ENCODE measurements at regions not wholly inside any gene's neighbourhood (a gene's known extent, or its start where the extent isn't known, plus 50 kb on each side); places are given as distances from the start of the nearest gene placed in this dataset.

GRCh38 chr6:19319005-19319404 is 518.2 kb upstream of the ID4 start:
- BruUV-seq (replicated peaks): no TSS peak
- H3K36me3 ChIP-seq (ENCODE audit: control insufficient read depth in 2 of 2, insufficient read depth in 2 of 2, low read length in 1 of 2): no peaks in the 10 kb centered on the region
- H3K27me3 ChIP-seq (replicated peaks in 1 of 2; ENCODE audit: control insufficient read depth in 2 of 2, insufficient read depth in 2 of 2, low read length in 1 of 2): no peaks in the 10 kb centered on the region
- H3K4me3 ChIP-seq: no peak overlapping the region
- ATAC-seq: no peak
- WGBS (ENCODE audit: insufficient coverage, insufficient replicate concordance, low lambda C conversion rate, missing lambda C conversion rate): 50% methylated on average over 1 of the region's 1 CpG
- no peaks in the 10 kb centered on the region for H4K20me1 ChIP-seq (ENCODE audit: control insufficient read depth, insufficient read depth)
- H3K9me3 ChIP-seq (replicated peaks; ENCODE audit: control insufficient read depth, insufficient read depth, low read length): no peaks in the 10 kb centered on the region
- in situ Hi-C loops (cut with MboI) (no loop called here), intact Hi-C loops (cut with micrococcal nuclease; ENCODE audit: unreplicated experiment) (no loop called here)
- H3K27ac ChIP-seq (ENCODE audit: control insufficient read depth, insufficient read depth): no peak overlapping the region
- no peak for DNase-seq (ENCODE audit: low read depth, low spot score)
- no peaks in the 10 kb centered on the region for H3K79me2 ChIP-seq (ENCODE audit: control insufficient read depth, insufficient read depth, low read length)
- TF ChIP-seq, protein P1, sequence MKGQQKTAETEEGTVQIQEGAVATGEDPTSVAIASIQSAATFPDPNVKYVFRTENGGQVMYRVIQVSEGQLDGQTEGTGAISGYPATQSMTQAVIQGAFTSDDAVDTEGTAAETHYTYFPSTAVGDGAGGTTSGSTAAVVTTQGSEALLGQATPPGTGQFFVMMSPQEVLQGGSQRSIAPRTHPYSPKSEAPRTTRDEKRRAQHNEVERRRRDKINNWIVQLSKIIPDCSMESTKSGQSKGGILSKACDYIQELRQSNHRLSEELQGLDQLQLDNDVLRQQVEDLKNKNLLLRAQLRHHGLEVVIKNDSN (IDR thresholded peaks at IDR 0.05; ENCODE audit: borderline replicate concordance, extremely low read length, insufficient read depth, low read depth, low read length): no peak
- TF ChIP-seq KAT2A (conservative IDR thresholded peaks at IDR 0.05; ENCODE audit: control insufficient read depth, low read depth, low read length): no peak
- no peak for TF ChIP-seq E2F8 (IDR thresholded peaks at IDR 0.05; ENCODE audit: low read depth, partially characterized antibody)
- POLR2A ChIA-PET: no interaction called here
- H3K4me2 ChIP-seq (ENCODE audit: control insufficient read depth, insufficient read depth): no peak overlapping the region
- SMC1A ChIA-PET (ENCODE audit: uncharacterized antibody, unreplicated experiment): no interaction called here
- CTCF ChIA-PET: no interaction called here
- H2AFZ ChIP-seq (ENCODE audit: control insufficient read depth, low read depth, low read length): no peak overlapping the region
- FAIRE-seq: no peak
- RAD21 ChIA-PET (ENCODE audit: unreplicated experiment): no interaction called here
- no peaks in the 10 kb centered on the region for H3K4me1 ChIP-seq (ENCODE audit: control insufficient read depth, insufficient read depth, low read length)
- no peak overlapping the region for H3K9ac ChIP-seq (ENCODE audit: control insufficient read depth, insufficient read depth, low read length)

DNA sequence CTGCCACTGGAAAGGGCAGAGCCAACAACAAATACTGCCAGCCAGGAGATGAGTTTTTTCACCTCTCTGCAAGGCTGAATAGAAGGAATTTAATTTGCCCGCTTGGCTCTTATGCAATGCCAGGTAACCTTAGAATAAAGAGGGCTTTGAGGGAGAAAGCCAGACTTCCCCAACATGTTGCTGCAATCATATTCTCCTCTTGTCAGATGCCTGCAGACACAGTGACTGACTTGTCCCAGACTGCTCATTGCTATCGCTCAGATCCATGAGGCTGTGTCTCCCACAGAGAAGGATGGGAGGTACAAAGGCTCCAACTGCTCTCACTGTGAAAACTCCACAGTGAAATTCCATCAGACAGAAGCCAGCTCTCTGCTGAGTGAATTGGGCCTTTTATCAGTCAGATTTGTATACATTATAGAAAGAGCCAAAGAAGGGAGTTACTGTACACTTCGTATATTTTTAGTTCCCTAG is 517.0 kb upstream of the ID4 start:
- Histone ChIP-seq H3K4me3 (no peak overlapping the region), H3K27ac (ENCODE audit: control insufficient read depth, insufficient read depth) (no peak overlapping the region), H3K9ac (ENCODE audit: control insufficient read depth, insufficient read depth, low read length) (no peak overlapping the region), H3K4me1 (ENCODE audit: control insufficient read depth, insufficient read depth, low read length) (no peaks in the 10 kb centered on the region), H3K79me2 (ENCODE audit: control insufficient read depth, insufficient read depth, low read length) (no peaks in the 10 kb centered on the region), H3K27me3 (replicated peaks in 1 of 2; ENCODE audit: control insufficient read depth in 2 of 2, insufficient read depth in 2 of 2, low read length in 1 of 2) (no peaks in the 10 kb centered on the region), H3K9me3 (replicated peaks; ENCODE audit: control insufficient read depth, insufficient read depth, low read length) (no peaks in the 10 kb centered on the region), H4K20me1 (ENCODE audit: control insufficient read depth, insufficient read depth) (no peaks in the 10 kb centered on the region), H2AFZ (ENCODE audit: control insufficient read depth, low read depth, low read length) (no peak overlapping the region), H3K4me2 (ENCODE audit: control insufficient read depth, insufficient read depth) (no peak overlapping the region), H3K36me3 (ENCODE audit: control insufficient read depth in 2 of 2, insufficient read depth in 2 of 2, low read length in 1 of 2) (no peaks in the 10 kb centered on the region)
- ChIA-PET CTCF (no interaction called here), POLR2A (no interaction called here), RAD21 (ENCODE audit: unreplicated experiment) (no interaction called here), SMC1A (ENCODE audit: uncharacterized antibody, unreplicated experiment) (no interaction called here)
- no peak for ATAC-seq
- TF ChIP-seq, protein P2, sequence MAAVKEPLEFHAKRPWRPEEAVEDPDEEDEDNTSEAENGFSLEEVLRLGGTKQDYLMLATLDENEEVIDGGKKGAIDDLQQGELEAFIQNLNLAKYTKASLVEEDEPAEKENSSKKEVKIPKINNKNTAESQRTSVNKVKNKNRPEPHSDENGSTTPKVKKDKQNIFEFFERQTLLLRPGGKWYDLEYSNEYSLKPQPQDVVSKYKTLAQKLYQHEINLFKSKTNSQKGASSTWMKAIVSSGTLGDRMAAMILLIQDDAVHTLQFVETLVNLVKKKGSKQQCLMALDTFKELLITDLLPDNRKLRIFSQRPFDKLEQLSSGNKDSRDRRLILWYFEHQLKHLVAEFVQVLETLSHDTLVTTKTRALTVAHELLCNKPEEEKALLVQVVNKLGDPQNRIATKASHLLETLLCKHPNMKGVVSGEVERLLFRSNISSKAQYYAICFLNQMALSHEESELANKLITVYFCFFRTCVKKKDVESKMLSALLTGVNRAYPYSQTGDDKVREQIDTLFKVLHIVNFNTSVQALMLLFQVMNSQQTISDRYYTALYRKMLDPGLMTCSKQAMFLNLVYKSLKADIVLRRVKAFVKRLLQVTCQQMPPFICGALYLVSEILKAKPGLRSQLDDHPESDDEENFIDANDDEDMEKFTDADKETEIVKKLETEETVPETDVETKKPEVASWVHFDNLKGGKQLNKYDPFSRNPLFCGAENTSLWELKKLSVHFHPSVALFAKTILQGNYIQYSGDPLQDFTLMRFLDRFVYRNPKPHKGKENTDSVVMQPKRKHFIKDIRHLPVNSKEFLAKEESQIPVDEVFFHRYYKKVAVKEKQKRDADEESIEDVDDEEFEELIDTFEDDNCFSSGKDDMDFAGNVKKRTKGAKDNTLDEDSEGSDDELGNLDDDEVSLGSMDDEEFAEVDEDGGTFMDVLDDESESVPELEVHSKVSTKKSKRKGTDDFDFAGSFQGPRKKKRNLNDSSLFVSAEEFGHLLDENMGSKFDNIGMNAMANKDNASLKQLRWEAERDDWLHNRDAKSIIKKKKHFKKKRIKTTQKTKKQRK (IDR thresholded peaks at IDR 0.05; ENCODE audit: low read depth, low read length): no peak
- TF ChIP-seq ZNF622 (IDR thresholded peaks at IDR 0.05): no peak
- BruUV-seq (replicated peaks): no TSS peak
- no peak for DNase-seq (ENCODE audit: low read depth, low spot score)
- in situ Hi-C loops (cut with MboI) (no loop called here), intact Hi-C loops (cut with micrococcal nuclease; ENCODE audit: unreplicated experiment) (no loop called here)
- WGBS (ENCODE audit: insufficient coverage, insufficient replicate concordance, low lambda C conversion rate, missing lambda C conversion rate): 30% methylated on average over 3 of the region's 3 CpGs
- no peak for FAIRE-seq

Data from GM12878 (cell line).